ENCODE measurements at regions not wholly inside any gene's neighbourhood (a gene's known extent, or its start where the extent isn't known, plus 50 kb on each side); places are given as distances from the start of the nearest gene placed in this dataset.

DNA sequence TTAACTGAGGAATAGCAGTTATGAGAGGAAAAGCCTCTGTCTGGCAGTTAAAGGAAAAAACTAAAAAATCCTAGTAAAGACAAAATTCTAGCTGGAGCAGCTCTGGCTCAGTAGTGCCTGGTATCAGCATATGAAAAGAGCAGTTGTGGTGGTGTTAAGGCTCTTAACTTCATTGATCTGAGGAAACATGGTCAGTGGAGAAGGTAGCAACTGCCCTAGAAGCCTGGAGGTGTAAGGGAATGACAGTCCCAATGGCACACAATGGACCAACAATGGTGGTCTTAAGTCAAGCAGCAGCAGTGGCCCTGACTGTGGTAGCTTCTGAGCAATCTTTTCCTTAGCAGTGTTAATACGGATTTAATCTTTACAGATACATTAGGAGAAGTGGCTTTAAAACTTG, 189.6 kb upstream of the POF1B start:
- TF ChIP-seq, protein P1, sequence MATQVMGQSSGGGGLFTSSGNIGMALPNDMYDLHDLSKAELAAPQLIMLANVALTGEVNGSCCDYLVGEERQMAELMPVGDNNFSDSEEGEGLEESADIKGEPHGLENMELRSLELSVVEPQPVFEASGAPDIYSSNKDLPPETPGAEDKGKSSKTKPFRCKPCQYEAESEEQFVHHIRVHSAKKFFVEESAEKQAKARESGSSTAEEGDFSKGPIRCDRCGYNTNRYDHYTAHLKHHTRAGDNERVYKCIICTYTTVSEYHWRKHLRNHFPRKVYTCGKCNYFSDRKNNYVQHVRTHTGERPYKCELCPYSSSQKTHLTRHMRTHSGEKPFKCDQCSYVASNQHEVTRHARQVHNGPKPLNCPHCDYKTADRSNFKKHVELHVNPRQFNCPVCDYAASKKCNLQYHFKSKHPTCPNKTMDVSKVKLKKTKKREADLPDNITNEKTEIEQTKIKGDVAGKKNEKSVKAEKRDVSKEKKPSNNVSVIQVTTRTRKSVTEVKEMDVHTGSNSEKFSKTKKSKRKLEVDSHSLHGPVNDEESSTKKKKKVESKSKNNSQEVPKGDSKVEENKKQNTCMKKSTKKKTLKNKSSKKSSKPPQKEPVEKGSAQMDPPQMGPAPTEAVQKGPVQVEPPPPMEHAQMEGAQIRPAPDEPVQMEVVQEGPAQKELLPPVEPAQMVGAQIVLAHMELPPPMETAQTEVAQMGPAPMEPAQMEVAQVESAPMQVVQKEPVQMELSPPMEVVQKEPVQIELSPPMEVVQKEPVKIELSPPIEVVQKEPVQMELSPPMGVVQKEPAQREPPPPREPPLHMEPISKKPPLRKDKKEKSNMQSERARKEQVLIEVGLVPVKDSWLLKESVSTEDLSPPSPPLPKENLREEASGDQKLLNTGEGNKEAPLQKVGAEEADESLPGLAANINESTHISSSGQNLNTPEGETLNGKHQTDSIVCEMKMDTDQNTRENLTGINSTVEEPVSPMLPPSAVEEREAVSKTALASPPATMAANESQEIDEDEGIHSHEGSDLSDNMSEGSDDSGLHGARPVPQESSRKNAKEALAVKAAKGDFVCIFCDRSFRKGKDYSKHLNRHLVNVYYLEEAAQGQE (IDR thresholded peaks at IDR 0.05) = no peak
- TF ChIP-seq TAF1 (conservative IDR thresholded peaks at IDR 0.05) (no peak), GABPA (IDR thresholded peaks at IDR 0.05 in 1 of 2, conservative IDR thresholded peaks at IDR 0.05 in 1 of 2) (no peak), HNF4G (IDR thresholded peaks at IDR 0.05) (no peak), RXRA (IDR thresholded peaks at IDR 0.05) (no peak), EGR1 (IDR thresholded peaks at IDR 0.05; ENCODE audit: low read depth in 2 of 2) (no peak), JUND (IDR thresholded peaks at IDR 0.05) (no peak)
- TF ChIP-seq, protein P2, sequence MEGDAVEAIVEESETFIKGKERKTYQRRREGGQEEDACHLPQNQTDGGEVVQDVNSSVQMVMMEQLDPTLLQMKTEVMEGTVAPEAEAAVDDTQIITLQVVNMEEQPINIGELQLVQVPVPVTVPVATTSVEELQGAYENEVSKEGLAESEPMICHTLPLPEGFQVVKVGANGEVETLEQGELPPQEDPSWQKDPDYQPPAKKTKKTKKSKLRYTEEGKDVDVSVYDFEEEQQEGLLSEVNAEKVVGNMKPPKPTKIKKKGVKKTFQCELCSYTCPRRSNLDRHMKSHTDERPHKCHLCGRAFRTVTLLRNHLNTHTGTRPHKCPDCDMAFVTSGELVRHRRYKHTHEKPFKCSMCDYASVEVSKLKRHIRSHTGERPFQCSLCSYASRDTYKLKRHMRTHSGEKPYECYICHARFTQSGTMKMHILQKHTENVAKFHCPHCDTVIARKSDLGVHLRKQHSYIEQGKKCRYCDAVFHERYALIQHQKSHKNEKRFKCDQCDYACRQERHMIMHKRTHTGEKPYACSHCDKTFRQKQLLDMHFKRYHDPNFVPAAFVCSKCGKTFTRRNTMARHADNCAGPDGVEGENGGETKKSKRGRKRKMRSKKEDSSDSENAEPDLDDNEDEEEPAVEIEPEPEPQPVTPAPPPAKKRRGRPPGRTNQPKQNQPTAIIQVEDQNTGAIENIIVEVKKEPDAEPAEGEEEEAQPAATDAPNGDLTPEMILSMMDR (IDR thresholded peaks at IDR 0.05; ENCODE audit: low read depth, low read length, missing input control) = no peak

All from liver (tissue), 3 donors.